Upper lobe of left lung (tissue), 4 donors: ENCODE measurements at regions not wholly inside any gene's neighbourhood (a gene's known extent, or its start where the extent isn't known, plus 50 kb on each side); places are given as distances from the start of the nearest gene placed in this dataset.

Experiments
- POLR2A ChIP-seq, 4 donors: fragments of 450-650 bp; IDR thresholded peaks; one replicate each; pipeline ENCODE4 v1.5.1; 2016 to 2017; ENCODE audit warnings: antibody characterized with exemption in 4 of 4, mild to moderate bottlenecking in 2 of 4
- POLR2AphosphoS5 ChIP-seq, 2 donors: sonication (generic); formaldehyde crosslinking; IDR thresholded peaks; one replicate each; pipeline ENCODE4 v1.5.1; 2017; ENCODE audit warnings: antibody characterized with exemption in 2 of 2

GRCh38 chr13:110981379-110981778, 66.5 kb upstream of the ANKRD10 start:
- TF ChIP-seq POLR2AphosphoS5 (IDR thresholded peaks at IDR 0.05) = no peak
- no peak for TF ChIP-seq POLR2A (IDR thresholded peaks at IDR 0.05)
